CD4-positive, alpha-beta T cell treated with Interleukin-12 subunit alpha and Interleukin-12 subunit beta, for 1 hour (primary cell): ENCODE measurements at regions not wholly inside any gene's neighbourhood (a gene's known extent, or its start where the extent isn't known, plus 50 kb on each side); places are given as distances from the start of the nearest gene placed in this dataset.
"Not testable (repeated sequence)": the region's sequence is repeated elsewhere in the genome, so short reads cannot be mapped to it uniquely, and the experiment has no call there.

ENCODE experiments used
- DNase-seq: peaks from one replicate; pipeline ENCODE4 v3.0.0-alpha.2; 2020

DNA sequence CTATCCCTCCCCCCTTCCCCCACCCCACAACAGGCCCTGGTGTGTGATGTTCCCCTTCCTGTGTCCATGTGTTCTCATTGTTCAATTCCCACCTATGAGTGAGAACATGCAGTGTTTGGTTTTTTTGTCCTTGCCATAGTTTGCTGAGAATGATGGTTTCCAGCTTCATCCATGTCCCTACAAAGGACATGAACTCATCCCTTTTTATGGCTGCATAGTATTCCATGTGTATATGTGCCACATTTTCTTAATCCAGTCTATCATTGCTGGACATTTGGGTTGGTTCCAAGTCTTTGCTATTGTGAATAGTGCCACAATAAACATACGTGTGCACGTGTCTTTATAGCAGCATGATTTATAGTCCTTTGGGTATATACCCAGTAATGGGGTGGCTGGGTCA, 52.3 kb upstream of the MAN1A2 start:
- DNase-seq: not testable (repeated sequence)

DNA sequence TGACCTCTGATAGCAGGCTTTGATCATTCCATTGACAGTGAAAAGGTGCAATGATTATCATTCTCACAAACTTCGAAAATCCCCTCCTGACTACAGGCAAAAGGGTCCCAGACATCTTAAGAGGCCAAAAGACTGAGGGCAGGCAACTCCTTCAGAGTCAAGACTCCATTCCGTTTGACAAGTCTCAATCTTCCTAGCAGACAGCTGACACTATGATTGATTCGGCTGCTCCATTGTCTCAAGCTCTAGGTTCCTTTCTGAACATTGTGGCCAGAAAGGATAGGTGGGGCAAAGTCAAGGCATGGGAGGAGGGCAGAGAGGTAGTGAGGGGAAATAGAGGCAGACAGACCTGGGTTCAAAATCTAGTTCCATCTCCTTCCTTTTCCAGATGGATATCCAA, 53.7 kb upstream of the MAN1A2 start:
- no peak for DNase-seq

DNA sequence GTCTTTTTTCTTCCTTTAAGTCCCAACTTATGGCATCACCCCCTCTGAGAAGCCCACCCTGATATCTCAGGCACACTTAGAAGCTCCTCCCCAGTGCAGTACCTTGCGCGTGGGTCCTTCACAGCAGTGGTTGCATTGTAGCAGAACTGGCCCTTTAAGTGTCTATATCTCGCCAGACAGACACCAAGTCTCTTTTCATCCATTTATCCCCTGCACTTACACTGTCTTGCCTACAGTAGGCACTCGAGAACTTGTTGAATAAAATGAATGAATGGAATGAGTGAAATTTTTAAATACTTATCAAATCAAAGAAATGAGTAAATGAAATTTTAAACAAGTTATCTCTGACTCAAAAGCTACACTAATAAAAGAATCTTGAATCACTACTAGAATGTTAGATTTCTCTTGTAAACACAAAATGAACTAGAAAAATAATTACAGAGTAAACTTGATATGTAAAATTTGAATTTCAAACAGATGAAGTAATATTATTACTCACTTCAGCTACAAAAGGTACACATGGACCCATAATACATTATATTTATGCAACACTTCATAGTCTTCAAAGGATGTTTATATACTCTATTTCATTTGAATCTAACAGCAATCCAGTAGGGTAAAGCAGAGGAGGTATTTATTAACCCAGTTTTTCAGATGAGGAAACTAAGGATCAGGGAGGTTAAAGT, 54.7 kb upstream of the MAN1A2 start:
- DNase-seq: peak; percentile 49

DNA sequence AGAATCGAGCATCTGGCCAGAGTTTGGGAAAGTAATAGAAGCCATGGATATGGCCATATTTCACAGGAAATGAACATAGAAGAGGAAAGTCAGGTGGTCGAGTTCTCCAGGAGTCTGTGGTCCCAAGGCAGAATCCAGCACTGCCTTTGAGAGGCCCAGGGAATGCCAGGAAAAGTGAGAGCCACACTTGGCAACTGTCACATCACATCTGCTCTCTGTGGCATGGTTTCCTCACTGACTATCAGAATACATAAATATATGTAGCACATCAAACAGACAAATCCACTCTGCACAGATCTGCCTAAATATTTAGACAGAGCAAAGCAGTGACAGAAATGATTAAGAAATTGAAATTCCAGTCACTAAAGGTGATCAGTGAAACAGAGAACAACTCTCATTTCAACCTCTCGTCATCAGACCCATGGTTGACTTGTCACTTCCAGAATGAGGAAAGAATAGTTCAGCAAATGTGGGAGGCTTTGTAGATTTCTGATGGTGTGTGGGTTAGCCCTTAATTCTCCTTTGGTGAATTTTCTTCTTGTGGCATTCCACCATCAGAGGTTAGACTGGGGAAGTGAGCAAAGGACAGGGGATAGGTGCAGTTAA, 58.8 kb upstream of the MAN1A2 start:
- DNase-seq: no peak

DNA sequence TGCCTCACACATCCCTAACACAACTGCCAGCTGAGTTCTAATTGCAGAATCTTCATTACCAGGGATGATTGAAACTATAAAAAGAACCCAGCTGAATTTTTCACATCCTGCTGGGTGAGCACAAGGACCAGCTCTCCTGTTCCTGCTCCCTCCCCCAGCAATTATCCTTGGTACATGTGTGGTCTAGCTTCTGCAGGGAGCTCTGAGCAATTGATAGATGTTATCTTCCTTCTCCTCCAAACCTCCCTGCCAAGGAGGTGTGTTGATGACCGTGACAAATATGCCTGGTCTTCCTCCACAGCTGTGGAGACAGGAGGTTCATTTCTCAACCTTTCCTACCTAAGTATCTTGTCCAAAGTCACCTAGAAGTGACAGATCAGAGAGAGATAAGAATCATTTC, 65.3 kb upstream of the MAN1A2 start:
- no peak for DNase-seq

DNA sequence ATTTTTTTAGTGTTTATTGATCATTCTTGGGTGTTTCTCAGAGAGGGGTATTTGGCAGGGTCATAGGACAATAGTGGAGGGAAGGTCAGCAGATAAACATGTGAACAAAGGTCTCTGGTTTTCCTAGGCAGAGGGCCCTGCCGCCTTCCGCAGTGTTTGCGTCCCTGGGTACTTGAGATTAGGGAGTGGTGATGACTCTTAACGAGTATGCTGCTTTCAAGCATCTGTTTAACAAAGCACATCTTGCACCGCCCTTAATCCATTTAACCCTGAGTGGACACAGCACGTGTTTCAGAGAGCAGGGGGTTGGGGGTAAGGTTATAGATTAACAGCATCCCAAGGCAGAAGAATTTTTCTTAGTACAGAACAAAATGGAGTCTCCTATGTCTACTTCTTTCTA, 67.1 kb upstream of the MAN1A2 start:
- not testable (repeated sequence) for DNase-seq

DNA sequence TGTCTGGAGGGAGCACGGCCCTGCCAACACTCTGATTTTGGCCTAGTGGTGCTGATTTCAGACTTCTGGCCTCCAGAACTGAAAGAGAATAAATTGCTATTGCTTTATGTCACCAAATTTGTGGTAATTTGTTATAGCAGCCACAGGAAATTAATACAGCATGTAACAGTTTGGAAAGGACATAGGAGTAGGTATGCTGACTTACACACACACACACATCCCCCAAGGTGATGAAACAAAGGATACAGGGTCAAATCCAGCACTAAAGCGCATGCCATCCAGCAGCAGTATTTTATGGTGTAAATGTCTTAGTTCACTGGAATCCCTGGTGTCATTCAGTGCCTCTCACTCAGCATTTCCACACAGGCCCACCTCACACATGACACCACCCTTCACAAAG, 72.2 kb upstream of the MAN1A2 start:
- DNase-seq: no peak

DNA sequence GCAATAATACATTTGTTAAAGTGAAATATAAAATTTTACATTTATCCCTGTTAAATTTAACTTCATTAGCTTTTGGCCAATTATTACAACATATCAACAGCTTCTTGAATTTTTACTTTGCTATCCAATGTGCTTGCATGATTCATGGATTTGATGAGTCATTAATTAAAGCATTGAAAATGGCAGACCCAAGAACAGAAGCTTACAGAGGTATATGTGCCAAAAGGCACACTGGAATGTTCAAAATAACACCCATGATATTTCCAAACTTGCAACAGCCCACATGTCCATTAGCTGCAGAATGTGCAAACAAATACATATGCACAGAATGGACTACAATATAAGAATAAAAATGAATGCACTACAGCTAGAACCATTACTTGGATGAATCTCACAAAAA, 76.4 kb upstream of the MAN1A2 start:
- no peak for DNase-seq

DNA sequence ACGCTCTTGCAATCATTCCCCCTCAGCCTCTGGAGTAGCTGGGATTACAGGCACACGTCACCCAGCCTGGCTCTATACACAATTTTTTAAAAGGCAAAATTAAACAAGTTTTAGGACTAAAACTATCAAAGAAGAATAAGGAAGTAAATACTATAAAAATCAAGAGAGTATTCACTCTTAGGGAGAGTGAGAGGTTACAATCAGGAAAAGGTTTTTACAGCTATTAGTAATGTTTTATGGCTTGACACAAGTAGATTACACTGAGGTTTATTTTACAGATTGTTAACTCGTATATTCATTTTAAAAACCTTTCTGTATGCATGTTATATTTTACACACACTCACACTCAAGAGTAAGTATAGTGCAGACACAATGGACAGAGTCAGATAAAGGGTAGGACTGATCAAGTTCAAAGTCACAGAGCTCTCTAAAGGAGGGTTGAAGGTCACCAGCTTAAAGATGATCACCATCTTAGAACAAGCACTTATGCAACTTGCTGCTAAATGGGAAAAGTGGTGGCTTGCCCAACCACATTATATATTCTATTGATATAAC, 77.9 kb upstream of the MAN1A2 start:
- no peak for DNase-seq

DNA sequence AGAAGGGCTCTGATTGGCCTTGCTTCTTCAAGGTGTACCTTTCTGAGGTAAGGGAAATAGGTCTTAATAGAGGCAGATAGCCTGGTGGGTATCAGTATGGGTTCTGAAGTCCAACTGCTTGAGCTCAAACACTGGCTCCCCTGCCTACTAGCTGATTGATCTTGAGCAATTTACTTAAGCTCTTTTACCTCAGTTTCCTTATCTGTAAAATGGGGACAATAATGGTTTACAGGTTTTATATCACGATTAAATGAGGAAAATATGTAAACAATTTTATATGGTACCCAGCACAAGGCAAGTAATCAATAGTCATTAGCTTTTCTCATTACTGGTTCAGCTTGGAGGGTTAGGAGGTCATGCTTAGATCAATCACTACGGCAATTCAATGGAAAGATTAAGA, 75.8 kb upstream of the VTCN1 start:
- DNase-seq: no peak

DNA sequence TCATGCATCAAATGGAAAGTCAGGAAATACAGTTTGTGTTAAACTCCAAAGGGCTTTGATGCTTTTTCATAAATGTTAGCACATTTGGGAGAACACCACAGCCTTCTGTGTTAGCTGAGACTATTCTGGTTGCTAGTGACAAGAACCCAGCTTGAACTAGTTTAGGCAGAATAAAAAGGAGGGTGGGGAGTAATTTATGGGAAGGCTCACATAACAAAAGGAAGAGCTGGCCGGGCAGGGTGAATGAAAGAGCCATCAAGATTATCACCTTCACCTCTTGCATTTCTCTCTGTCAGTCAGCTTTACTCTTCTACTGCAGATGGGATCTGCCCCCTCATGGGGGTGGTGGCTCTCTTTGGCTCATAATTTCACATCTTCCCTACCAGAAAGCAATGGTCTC, 75.4 kb upstream of the VTCN1 start:
- DNase-seq: no peak

DNA sequence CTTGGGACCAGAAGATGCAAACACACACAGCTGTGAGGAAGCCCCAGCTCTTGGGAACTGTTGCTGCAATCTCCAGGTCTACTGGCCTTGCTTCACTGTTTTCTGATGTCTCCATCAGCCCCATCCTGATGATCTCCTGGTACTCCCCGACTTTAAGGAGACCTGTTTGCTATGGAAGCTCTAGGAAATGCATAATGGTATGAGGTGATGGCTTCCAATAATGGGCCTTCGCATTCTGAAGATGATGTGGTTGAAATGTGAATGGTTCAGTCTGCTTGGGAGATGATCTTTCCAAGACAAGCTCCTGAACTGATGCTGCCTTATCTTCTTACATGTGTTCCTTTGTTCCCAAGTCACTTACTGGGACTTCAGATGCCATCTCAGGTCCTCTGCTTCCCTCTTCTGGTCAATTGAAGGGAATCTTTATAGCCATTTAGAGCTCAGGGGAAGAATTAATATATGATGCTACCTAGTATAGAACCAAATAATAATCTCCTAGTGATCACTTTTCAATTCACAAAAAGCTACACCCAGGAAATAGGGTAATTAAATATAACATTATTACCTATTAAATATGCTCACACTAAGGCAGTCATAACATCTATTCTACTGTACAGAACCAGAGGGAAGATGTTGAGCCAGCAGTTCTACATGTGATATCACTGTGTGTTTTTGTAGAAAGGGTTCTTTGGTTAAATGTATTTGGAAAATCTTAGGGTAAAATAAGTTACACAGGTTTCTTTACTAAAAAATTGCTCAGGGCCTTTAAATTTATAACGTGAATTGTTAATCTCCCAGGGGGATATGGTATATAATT, 73.9 kb upstream of the VTCN1 start:
- DNase-seq: no peak

DNA sequence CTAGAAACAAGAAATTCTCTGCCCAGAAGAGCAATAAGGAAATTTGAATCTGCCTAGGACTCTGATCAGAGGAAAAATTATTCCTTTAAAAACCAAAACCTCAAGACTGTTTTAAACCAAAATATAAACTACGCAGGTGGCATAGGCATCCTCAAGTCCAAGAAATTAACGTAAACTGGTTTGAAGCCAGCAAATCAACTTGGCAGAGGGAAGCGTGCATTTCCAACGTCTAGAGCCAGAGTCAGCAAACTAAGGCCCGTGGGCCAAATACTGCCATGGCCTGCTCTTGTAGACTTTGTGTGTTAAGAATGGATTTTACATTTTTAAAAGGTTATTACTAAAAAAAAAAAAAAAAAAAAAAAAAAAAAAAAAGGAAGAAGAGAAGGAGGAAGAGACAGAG, 67.8 kb upstream of the VTCN1 start:
- DNase-seq: no peak

DNA sequence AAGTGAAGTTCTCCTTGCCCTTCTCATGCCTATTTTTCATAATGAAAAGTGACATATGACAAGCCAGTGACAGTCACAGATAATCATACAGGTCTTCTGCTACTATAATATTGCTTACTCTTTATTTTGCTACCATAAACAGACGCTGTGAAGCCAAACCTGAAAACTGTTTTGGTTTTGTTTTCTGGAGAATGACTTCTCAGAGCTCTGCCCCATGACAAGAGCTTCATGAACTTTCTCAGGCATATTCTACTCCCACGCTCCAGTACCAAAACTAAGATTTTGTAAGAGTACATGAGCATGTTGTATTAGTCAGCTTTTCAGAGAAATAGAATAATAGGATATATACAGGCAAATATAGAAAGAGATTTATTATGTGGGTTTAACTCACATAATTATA, 64.3 kb upstream of the VTCN1 start:
- DNase-seq: no peak

DNA sequence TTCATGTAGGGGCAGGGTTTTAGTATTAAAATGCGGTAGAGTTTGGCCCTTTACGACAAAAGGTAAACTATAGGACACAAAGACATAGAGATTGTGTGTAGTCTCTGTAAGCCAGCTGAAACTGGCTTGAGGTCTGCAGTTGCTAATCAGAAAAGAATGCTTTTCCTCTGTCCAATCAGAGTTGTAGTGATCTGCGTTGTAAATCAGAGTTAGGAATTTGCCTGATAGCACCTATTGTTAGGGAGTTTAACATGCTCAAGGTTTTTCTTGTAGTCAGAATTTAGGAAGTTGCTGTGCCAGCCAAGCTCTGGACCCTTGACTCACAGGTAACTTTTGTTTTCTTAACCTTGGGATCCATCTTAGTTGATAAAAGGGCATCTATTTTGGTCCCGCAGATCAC, 61.2 kb upstream of the VTCN1 start:
- no peak for DNase-seq

DNA sequence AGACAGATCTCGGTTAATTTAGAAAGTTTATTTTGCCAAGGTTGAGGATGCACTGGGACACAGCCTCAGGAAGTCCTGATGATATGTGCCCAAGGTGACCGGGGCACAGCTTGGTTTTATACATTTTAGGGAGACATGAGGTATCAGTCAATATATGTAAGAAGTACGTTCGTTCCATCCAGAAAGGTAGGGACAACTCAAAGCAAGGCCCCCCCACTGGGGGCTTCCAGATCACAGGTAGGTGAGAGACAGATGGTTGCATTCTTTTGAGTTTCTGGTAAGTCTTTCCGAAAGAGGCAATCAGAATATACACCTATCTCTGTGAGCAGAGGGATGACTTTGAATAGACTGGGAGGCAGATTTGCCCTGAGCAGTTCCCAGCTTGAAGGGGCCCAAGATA, 60.4 kb upstream of the VTCN1 start:
- DNase-seq: no peak

DNA sequence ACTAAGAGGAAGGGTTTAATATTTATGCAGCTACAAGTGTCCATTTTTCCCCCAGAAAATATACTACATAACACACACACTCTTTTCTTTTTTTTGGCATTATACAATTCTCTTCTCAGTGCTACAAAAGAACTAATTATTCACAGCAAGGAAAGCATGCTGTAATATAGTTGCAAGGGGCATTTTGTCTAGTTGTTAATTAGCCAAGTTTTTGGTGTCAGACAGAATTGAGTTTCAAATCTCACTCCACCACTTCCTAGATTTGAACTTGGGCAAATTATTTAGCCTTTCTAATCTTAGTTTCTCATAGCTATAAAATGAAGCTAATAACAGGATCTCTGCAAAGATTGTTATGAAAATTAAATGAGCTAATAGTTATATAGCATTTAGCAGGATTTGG, 60.0 kb upstream of the VTCN1 start:
- no peak for DNase-seq

DNA sequence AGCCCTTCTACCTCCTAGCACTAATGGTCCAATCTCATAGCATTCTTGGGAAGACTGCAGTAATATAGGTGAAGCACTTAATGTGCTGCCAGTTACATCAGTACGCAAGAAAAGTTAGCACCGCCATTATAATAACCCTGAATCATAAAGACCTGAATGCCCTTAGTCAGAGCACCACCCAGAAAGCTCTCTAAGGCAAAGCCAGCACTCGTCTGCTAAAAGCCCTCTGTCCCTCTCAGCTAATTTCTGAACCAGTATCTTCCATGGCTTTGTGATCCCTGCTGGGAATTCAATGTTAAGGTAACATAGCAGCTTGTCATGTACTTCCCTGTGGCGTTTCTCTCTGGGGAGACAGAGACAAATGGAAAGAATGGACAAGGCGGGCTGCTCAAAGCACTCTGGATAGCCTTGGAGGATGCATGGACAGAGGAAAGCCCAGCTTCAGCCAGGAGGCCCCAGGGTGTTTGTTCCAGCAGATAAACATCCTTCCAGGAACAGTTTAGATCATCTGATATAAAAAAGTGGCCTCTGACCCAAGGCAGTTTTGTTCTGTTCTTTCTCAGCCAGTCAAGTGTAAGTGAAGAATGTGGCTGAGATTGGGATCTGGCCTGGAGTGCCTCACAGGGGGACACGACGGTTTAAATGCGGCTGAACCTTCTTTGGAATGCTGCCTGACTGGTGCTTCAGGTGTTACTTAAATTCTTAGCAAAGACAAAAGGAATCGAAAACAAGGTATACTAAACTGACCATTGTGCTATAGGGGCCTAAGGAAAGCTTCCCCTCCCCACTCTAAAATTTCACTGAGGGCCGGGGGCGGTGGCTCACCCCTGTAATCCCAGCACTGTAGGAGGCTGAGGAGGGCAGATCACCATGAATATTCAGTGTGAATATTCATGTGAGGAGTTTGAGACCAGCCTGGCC, 58.1 kb upstream of the VTCN1 start:
- no peak for DNase-seq

DNA sequence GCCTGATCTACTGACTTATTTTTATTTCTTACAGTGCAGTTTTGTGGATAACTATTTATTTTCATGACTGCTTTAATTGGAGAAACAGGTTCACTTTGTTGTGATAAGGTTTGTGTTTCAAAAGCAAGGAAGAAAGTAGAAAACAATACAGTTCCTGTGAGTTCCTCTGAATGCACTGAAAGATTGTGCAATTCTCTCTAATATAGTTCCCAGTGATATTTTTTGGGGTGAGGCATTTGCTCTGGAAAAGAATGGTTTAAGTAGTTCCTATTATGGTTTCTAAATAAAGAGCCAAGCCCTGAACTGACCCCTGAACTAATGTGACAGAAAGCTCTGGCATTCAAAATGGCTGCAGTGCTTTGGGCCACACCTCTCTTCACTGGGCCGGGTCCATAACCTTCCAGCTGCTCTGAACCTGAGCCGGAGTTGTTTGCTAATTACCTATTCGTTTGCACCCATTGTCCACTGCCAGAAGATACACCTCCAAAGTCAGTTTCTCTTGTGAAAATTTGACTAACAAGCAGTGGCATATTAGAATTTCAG, 56.6 kb upstream of the VTCN1 start:
- DNase-seq: no peak

DNA sequence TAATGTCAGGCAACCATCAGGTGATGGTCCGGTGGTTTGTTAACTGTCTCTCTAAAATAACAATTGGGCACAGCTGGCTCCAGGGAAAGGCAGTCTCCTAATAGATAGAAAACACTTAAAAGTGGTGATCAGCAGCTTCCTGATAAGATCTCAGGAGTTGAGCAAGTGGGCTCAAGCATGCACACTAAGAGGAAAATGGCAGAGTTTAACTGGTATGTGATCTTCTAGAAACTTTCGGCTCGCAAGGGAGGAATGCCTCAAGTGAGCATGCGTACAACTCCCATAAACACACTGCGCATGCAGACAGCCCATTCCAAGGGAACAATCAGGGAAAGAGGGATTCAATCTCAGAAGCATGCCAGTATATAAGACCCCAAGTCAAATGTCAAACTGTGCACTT, 52.2 kb upstream of the VTCN1 start:
- no peak for DNase-seq

DNA sequence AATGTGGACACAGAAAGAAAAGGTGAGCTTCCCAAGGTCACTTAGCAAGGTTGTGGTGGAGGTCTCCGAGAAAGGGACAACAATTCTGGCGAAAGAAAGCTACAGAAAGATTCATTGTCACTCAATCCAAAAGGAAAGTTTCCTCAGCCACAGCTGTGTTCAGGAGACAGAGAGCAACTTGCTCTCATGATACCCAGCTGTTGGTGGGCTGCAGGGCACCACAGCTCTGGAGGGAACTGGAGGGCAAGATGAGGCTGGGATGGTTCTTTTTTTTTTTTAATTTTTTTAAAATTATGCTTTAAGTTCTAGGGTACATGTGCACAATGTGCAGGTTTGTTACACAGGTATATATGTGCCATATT, 50.7 kb upstream of the VTCN1 start:
- DNase-seq: no peak

DNA sequence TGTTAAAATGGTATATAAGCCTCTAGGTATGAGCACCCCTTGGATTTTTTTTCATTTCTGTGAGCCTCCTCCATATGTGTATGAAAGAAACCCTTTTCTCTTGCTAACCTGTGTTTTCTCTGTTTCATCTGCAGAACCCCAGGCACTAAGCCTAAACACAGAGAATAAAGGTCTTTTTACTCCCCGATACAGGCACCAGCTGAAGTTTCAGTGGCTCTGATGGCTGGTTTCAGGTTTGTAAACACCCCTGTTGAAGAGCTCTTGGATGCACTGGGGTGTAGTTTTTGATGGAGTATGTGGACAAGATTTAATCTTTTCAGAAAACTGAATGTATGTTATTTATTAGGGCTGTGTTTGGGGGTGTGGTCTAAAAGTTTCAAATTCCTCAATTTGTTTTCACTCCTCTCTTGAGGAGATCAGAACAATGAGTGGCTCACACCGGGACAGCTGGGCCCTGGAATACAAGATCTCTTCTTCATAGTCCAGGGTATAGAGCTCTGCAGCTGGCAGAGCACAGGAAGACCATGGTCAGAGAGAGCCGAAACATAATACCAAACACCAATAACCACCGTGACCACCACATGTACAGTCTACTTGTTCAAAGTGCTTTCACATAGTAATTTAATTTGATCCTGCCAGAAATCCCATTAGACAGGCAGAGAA, 50.2 kb upstream of the VTCN1 start:
- no peak for DNase-seq
